GM18951 (cell line): ENCODE measurements at regions not wholly inside any gene's neighbourhood (a gene's known extent, or its start where the extent isn't known, plus 50 kb on each side); places are given as distances from the start of the nearest gene placed in this dataset.

ENCODE experiments used
- POLR2A ChIP-seq: IDR thresholded peaks from 4 replicates; pipeline ENCODE4 v1.6.1; 2011; ENCODE audit warnings: mild to moderate bottlenecking; ENCODE audit not compliant: insufficient read length, insufficient read depth; ENCODE audit errors: extremely low read depth
- in situ Hi-C: fragments of 300-500 bp; cut with MboI; formaldehyde crosslinking; loops from one replicate; pipeline ENCODE4 v1.12.0; 2022; ENCODE audit warnings: low sequenced_read_pairs, mixed read lengths, inconsistent platforms; ENCODE audit not compliant: unreplicated experiment

- no peak for TF ChIP-seq POLR2A
- in situ Hi-C loops = no loop called here
Observed at GRCh38 chr11:21895686-21896085, 297.2 kb upstream of the ANO5 start.

- in situ Hi-C loops = no loop called here
- no peak for TF ChIP-seq POLR2A
Observed at GRCh38 chr11:21896216-21896615, 296.7 kb upstream of the ANO5 start.

GRCh38 chr11:21896746-21897602, 295.9 kb upstream of the ANO5 start:
- no peak for TF ChIP-seq POLR2A
- in situ Hi-C loops = no loop called here

GRCh38 chr11:21897752-21898151, 295.1 kb upstream of the ANO5 start:
- in situ Hi-C loops = no loop called here
- no peak for TF ChIP-seq POLR2A

- in situ Hi-C loops = no loop called here
- TF ChIP-seq POLR2A = no peak
Observed at GRCh38 chr11:21908211-21908610, 284.7 kb upstream of the ANO5 start.

- in situ Hi-C loops = no loop called here
Observed at GRCh38 chr11:21909145-21909544, 283.7 kb upstream of the ANO5 start.

GRCh38 chr11:21911061-21911460, 281.8 kb upstream of the ANO5 start:
- no peak for TF ChIP-seq POLR2A
- in situ Hi-C loops = no loop called here

More at GRCh38 chr11:21909145-21909544, 283.7 kb upstream of the ANO5 start:
- TF ChIP-seq POLR2A = no peak

GRCh38 chr11:21912285-21912684, 280.6 kb upstream of the ANO5 start:
- TF ChIP-seq POLR2A = no peak
- in situ Hi-C loops = no loop called here

- TF ChIP-seq POLR2A = no peak
- in situ Hi-C loops = no loop called here
Observed at GRCh38 chr11:21921151-21921550, 271.7 kb upstream of the ANO5 start.

- TF ChIP-seq POLR2A = no peak
- in situ Hi-C loops = no loop called here
Observed at GRCh38 chr11:21924262-21924661, 268.6 kb upstream of the ANO5 start.

GRCh38 chr11:21927628-21928027, 265.3 kb upstream of the ANO5 start:
- no peak for TF ChIP-seq POLR2A
- in situ Hi-C loops = no loop called here

GRCh38 chr11:21928847-21929246, 264.0 kb upstream of the ANO5 start:
- in situ Hi-C loops = no loop called here
- TF ChIP-seq POLR2A = no peak

- TF ChIP-seq POLR2A = no peak
- in situ Hi-C loops = no loop called here
Observed at GRCh38 chr11:21930408-21930807, 262.5 kb upstream of the ANO5 start.

GRCh38 chr11:21931436-21932101, 261.3 kb upstream of the ANO5 start:
- in situ Hi-C loops = no loop called here
- TF ChIP-seq POLR2A = no peak

GRCh38 chr11:21933095-21933494, 259.8 kb upstream of the ANO5 start:
- TF ChIP-seq POLR2A = no peak
- in situ Hi-C loops = no loop called here

GRCh38 chr11:21944577-21944976, 248.3 kb upstream of the ANO5 start:
- TF ChIP-seq POLR2A = no peak
- in situ Hi-C loops = no loop called here
